Right lung (tissue), 2 donors: ENCODE measurements at regions not wholly inside any gene's neighbourhood (a gene's known extent, or its start where the extent isn't known, plus 50 kb on each side); places are given as distances from the start of the nearest gene placed in this dataset.

Experiments used
- DNase-seq, 2 donors: peaks; one replicate each; pipeline ENCODE4 v3.0.0-alpha.2; 2013

DNA sequence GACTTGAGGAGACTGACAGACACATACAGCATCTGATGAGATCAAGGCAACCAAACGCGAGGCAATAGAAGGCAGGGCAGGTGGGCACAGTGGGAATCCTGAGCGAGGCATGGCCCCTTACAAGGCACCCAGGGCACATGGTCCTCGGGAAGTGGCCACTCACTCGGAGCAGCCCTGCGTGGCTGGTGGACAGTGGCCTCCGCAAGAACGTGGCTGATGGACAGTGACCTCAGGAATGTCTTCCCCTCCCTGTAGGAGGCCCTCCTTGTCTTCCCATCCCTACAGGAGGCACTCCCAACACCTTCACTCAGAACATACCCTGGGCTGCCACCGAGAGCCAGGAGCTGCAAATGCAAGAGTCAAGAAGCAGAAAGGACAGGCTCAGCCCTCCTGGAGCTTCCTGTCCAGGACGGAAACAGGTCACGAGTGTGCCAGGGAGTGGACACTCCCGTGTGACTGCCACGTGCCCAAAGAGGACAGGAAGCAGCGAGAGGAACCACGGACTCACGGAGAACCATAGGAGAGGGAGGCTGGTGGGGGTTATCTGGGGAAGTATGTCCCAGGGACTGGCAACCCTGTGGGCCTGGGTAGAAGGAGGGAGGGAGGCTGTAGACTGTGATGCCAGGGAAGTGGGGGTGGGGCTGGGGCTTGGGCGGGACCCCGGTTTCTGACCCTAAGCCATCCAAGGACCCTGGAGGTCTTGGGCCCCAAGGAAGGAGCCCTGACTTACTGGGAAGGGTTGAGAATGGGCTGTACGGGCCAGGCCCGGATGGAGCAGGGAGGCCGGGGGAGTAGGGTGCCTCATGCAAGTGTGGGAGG lies 321.9 kb upstream of the IRX4 start:
- no peak for DNase-seq

- DNase-seq = no peak
Observed at GRCh38 chr5:2203774-2204173, 321.0 kb upstream of the IRX4 start.

DNA sequence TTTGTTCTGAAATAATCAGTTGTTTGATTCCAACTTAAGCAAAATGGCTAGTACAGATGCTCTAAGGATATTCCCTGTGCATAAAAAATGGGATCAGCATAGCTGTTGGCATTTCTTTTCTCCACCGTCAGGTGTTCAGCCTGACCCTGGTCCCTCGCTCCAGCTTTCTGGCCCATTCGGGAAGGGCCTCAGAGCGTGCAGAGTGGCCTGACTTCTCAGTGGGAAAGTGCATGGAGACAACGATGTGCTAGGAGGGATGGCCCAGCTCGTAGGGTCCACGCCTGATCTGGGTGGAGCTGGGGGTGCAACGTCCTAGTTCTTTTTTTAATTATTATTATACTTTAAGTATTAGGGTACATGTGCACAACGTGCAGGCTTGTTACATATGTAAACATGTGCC lies 319.1 kb upstream of the IRX4 start:
- no peak for DNase-seq

DNA sequence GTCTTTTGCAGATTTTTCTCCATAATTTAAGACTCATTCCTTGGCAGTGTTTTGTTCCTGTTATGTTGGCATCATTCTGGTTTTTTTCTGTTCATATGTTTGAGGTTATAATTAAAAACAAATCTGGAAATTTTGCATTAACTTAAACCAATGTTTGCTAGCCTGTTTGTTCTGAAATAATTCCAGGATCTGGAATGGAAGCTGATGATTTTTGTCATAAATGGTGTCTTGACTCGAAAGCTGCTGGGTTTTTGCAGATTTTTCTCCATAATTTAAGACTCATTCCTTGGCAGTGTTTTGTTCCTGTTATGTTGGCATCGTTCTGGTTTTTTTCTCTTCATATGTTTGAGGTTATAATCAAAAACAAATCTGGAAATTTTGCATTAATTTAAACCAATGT lies 318.7 kb upstream of the IRX4 start:
- no peak for DNase-seq

- no peak for DNase-seq
Observed at GRCh38 chr5:2201011-2201410, 318.3 kb upstream of the IRX4 start.

DNA sequence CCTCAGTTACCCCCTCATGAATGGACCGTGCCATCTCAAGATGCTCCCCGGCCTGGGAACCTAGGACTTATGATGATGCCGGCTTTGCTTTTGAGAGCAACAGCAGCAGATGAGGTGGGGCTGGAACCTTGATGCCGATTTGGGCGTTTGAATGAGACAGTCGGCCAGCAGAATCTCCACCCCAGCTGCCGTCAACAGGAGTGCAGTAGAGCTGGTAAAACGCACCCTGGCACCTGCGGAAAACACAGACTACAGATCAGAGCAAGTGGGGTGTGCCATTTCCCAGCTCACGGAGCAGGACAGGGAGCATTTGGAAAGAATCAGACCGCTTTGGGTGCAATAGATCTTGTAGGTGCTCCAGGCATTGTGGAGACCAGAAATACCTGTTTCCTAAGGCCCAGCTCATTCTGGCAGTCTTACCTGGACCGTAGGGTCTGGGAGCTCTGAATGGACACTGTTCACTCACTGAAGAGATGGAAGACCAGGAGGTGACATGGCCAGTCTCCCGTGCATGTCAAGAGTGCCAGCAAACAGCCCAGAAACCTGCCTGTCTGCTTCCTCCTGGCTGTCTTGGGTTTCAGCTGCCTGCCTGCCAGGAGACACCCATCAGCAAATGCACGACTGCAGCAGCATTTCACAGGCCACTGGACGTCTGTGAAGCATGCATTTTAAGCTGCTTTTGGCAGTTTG lies 317.7 kb upstream of the IRX4 start:
- DNase-seq = no peak

DNA sequence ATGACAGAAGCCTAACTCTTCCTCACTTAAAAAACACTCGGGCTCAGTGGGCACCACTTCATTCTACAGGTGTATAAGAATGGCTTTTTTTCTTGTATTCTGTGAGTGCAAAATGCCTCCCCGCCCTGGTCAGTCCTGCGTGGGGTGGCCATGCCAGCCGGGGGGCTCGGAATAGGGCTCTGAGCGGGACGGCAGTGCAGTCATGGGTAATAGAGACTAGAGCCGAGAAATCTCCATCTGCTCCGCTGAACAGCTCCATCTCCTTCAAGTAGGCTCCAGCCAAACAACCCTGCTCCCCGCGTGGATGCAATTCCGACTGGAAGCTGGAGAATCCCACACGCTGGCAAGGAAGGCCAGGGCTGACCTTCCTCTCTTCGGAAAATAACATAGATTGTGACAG lies 317.0 kb upstream of the IRX4 start:
- DNase-seq = no peak

DNA sequence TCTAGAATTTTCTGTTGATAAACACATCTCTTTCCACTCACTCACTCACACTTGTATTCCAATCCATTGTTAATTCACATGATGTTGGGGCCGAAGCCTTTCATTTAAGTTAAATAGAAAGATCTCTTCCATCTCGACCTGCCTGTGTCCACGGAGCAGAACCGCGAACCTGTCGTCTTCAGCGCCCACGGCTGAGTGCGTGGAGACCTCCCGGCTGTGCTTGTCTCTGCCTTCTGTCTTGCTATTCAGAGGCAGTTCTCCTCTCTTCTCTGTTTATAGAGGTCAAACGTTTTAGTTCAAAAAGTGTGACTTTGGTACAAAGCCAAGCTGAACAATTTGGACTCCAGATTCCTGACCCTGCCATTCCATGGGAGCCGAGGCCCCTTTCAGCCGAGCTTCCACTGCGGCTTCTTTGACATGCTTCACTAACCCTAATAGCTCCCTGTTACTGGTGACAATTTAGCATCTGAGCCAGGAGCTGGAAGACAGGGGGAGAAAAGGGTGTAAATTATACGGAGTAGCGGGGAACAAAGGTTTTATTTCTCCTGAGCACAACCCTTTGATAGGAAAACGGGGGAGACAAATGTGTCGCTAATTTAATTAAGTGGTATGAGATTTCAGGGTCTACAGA lies 314.4 kb upstream of the IRX4 start:
- DNase-seq = no peak

DNA sequence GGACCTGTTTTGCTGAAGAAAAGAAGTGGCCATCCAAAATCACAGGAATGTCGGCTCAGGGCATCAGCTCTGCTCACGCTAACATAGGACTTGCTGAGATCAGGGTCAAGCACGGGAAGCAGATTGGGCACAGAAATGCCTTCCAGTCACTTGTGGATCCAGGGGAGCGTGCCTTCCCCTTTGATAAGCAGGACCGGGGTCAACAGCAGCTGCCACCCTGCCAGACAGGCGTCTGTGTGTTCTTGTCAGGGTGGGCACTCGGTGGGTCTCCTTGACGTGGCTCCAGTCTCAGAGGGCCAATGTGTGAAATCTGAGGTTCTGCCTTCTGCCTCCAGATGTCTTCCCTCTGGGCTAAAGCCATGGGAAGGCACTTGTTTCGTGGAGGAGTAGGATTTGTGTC lies 313.7 kb upstream of the IRX4 start:
- no peak for DNase-seq

GRCh38 chr5:2194949-2195348 lies 312.2 kb upstream of the IRX4 start:
- no peak for DNase-seq

DNA sequence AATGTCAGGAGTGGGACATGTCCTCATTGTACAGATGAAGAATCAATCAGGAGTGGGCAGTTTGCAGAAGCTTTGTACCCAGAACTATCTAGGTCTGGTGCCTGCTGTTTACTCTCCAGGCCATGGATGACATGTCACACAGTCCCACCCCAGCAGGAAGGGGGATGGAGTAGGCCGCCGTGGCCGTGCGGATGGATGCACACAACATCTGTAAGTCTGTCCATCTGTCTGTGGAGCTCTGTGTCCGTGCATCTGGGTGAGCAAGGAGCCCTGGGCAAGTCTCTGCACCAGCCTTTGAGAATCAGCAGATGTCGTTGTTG lies 311.5 kb upstream of the IRX4 start:
- DNase-seq = no peak

- DNase-seq = no peak
Observed at GRCh38 chr5:2193542-2194235, 311.0 kb upstream of the IRX4 start.

GRCh38 chr5:2193142-2193541 lies 310.4 kb upstream of the IRX4 start:
- DNase-seq = no peak

DNA sequence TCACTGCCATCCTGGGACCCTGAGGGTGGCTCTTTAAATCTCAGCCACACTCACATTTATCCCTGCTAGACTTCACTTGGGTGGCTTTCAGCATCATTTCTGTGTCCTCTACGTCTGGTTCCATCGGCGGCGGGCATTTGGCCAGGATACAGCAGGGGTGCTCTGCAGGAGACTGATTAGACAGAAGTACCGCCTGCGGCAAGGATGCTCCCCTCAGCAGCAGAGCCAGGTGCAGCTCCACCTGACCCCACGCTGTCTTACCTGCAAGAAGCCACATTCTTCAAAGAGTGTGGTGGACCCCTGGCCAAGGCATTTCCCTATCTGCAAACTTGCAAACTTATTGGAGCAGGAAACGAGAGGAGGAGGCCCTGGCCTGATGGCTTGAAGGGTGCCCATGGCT lies 309.8 kb upstream of the IRX4 start:
- no peak for DNase-seq

DNA sequence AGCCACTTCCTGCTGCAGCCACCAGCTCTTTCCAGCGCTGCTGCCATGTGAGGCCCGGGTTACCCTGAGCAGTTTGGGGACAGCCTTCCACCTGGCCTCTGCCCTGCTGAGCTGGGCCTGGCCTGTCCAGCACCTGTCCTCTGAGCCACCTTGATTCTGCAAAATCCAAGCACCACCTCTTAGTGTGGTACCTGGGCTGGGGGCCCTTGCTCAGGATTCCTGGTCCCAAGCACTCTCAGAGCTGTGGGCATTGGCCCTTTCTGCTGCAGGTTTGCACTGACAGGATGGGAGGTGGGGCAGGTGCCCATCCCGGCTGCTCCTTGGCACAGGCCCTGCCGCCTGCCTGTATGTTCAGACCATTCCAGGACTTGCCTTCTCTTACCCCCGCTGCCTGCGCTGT lies 309.2 kb upstream of the IRX4 start:
- no peak for DNase-seq

DNA sequence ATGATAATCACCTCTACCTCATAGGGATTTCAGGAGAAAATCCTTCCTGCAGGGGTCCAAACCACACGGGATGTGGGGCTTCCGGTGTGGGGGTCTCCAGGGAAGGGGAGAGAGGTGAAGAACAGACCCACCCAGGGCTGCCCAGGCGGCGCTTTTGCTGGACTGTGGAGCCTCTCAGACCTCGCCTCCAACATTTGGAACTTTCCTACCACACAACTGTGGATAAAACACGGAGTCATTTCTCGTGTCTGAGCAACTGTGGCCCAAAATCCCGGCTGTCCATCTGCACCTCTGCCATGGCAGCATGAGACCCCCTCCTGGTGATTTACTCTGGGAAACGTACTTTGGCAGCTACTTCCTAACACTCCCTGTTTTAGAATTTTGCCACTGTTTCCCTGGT lies 307.8 kb upstream of the IRX4 start:
- DNase-seq = no peak

DNA sequence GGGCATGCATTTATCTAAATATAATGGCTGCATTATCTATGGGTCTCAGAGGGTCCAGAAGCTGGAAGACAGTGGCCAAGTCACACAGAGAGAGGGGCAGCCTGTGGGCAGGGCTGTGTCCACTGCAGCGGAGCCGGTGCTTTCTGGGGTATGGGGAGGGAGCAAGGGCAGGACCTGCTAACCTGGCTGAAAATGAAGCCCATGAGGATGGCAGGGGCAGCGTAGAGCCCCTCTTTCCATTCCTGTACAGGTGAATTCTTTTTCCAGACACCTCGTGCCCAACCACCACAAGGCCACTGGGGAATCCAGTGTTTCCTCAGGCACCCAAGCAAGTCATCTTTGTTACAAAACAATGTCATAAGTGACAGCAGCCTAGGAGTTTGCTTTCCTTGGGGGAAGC lies 305.9 kb upstream of the IRX4 start:
- no peak for DNase-seq

DNA sequence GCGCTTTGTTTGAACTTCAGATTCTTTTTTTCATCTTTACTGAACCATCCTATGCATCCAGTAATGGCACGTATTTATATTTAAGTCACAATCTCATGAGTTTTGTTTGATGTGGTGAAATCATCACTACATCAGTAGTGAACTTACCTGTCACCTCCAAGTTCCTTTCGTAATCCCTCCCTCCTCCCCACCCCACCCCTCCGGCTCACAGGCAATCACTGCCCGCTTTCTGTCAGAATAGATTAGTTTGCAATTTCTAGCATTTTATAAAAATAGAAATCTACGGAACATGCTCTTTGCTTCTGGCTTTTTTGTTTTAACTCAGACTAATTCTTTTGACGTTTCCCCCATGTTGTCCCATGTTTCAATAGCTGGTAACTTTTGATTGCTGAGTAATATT lies 305.4 kb upstream of the IRX4 start:
- DNase-seq = no peak

DNA sequence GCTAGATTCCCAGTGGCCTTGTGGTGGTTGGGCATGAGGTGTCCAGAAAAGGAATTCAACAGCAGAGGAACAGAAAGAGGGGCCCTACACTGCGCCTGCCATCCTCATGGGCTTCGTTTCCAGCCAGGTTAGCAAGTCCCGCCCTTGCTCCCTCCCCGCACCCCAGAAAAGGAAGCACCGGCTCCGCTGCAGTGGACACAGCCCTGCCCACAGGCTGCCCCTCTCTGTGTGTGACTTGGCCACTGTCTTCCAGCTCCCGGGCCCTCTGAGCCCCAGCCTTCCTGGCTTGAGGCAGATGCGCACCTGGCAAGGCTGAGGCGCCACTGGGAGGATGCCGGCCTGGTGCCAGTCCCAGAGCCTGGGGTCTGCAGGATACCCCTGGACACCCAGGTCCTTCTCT lies 305.0 kb upstream of the IRX4 start:
- DNase-seq = no peak

DNA sequence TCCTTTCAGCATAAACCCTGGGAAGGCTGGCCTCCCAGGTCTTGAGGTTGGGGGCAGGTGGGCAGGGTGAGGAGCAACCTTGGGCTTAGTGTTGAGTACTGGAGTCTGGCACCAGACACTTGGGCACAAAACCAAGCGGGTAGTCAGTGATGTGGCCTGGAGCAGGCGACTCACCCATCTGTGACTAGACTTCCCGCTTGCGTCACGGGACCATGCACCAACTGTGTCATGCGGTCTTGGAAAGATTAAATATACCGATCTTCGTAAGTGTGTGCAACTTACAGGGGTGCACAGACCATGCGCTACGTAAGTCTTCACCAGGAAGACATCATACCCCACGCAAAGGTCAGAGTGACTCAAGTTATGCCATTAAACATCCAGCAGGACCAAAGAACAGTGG lies 304.4 kb upstream of the IRX4 start:
- DNase-seq = no peak

DNA sequence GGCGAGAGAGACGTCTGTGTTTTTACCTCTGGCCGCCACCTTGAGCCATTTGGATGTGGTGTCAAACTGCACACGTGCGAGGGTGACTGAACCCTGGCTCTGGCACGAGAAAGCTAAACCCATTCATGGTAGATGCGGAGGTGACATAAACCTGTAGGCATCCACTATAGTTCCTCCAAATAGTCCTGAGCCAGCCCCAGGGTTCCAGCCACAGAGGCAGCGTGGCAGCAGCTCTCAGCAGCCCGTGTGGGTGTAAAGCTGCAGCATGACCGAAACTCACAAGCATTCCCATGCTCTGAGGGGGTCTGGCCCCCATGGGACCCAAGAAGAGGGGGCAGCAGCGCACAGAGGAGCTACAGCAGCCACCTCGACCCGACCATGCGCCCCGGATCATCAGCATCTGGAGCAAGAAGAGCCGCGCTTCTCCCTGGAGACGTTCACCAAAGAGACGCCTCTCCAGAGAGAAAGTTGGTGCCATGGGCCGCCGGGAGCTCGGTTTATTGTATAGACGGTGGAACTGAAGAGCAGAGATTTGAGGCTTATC lies 303.8 kb upstream of the IRX4 start:
- DNase-seq = no peak

- DNase-seq = no peak
Observed at GRCh38 chr5:2185646-2186471, 303.1 kb upstream of the IRX4 start.
